ENCODE measurements at regions not wholly inside any gene's neighbourhood (a gene's known extent, or its start where the extent isn't known, plus 50 kb on each side); places are given as distances from the start of the nearest gene placed in this dataset.

DNA sequence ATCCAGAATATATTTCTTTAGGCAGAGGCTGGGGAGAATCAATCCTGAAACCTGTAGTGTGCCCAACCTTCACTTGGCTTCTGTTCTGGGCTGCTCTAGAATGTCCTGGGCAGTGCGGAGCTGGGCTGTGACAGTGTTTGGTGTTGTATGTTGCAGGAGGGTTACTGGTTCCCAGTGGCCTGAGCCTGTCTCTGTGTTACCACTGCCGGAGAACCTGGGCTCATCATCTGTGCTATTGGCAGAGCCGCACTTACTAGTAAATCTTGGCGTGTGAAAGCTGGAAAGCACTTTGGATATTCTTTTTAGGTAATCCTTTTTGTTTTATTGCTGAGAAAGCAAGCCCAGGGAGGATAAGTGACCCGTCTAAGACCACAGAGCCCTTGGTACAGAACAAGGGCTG is 412.9 kb downstream of the SLC4A3 start:
- no peak for TF ChIP-seq POLR2AphosphoS5 (IDR thresholded peaks at IDR 0.05)
- no peak for TF ChIP-seq CTCF (IDR thresholded peaks at IDR 0.05)
- no peak for TF ChIP-seq POLR2A (IDR thresholded peaks at IDR 0.05)
- H3K9me3 ChIP-seq: no peaks in the 10 kb centered on the region
- no peaks in the 10 kb centered on the region for H3K27me3 ChIP-seq
- no peak overlapping the region for H3K27ac ChIP-seq
- no peaks in the 10 kb centered on the region for H3K36me3 ChIP-seq
- H3K4me3 ChIP-seq: no peak overlapping the region
- DNase-seq (ENCODE audit: low spot score in 2 of 2): no peak
- intact Hi-C loops (cut with DNase I; ENCODE audit: low total_unique reads): no loop called here
- H3K4me1 ChIP-seq: no peaks in the 10 kb centered on the region

DNA sequence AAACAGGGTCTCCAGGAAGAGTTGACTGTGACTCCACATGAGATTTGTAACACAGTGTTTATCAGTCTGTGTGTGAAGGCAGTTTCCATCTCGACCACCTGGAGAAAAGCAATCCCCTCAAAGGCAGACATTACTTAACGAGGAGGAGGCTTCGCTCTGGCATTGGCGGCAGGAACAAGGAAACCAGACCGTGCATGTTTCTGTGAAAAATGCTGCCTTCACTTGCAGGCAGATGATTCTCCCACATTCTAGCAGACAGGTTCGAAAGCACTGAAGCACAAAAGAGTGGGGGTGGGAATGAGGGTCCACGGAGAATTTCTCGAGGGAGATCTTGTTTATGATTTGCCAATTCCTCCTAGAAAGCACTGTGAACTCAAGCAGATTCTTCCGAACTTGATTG is 414.0 kb downstream of the SLC4A3 start:
- H3K27ac ChIP-seq: no peak overlapping the region
- H3K36me3 ChIP-seq: no peaks in the 10 kb centered on the region
- no peaks in the 10 kb centered on the region for H3K27me3 ChIP-seq
- H3K9me3 ChIP-seq: no peaks in the 10 kb centered on the region
- intact Hi-C loops (cut with DNase I; ENCODE audit: low total_unique reads): no loop called here
- no peaks in the 10 kb centered on the region for H3K4me1 ChIP-seq
- DNase-seq (ENCODE audit: low spot score in 2 of 2): no peak
- no peak for TF ChIP-seq POLR2AphosphoS5 (IDR thresholded peaks at IDR 0.05)
- TF ChIP-seq POLR2A (IDR thresholded peaks at IDR 0.05): no peak
- H3K4me3 ChIP-seq: no peak overlapping the region

DNA sequence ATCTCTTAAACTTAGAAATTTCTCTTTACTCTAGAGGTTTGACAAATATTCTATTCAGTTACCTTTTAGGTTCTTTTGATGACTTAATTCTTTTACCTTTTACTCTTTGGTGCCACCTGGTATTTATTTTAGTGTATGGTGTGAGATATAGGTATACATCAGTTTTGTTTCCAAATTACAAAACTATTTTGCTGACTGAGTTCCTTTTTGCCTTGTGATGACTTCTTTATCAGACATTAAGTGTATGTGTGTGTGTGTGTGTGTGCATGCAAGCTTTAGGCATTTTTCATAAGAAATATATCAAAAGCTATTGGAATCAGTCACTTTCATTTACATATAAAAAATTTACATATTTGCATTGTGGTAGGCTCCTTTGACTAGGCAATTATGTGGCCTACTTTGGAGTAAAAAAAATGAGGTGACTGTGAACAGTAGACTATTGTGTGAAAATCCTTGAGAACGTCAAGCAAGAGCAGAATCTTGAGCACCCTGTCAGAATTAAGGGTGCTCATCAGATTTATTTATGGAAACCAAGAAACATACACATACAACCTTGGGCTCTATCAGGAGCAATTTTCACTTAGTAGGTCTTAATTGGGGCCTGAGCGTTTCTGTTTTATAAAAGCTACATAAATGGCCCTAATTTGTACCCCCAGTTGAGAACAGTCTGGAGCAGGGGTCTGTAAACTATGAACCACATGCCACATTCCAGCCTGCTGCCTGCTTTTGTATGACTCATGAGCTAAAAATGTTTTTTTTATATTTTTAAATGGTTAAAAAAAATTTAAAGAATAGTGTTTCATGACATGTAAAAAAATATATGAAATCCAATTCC is 415.9 kb downstream of the SLC4A3 start:
- Histone ChIP-seq H3K36me3 (no peaks in the 10 kb centered on the region), H3K4me3 (no peak overlapping the region), H3K27me3 (no peaks in the 10 kb centered on the region), H3K27ac (no peak overlapping the region), H3K4me1 (no peaks in the 10 kb centered on the region), H3K9me3 (no peaks in the 10 kb centered on the region)
- DNase-seq (ENCODE audit: low spot score in 2 of 2): no peak
- intact Hi-C loops (cut with DNase I; ENCODE audit: low total_unique reads): no loop called here
- TF ChIP-seq CTCF (IDR thresholded peaks at IDR 0.05) (no peak), POLR2A (IDR thresholded peaks at IDR 0.05) (no peak), POLR2AphosphoS5 (IDR thresholded peaks at IDR 0.05) (no peak)

DNA sequence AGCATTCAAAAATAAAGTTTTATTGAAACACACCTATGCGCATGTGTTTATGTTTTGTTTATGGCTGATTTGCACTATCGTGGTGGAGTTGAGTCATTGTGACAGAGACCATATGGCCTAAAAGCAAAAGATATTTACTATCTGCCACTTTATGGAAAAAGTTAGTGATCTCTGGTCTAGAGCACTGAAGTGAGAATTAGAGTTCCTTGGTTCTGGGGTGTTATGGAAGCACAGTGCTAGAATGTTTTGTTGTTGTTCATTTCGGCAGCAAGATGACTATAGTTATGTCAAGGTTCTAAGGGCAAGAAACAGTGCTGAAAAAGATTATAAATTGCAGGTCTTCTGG is 416.5 kb downstream of the SLC4A3 start:
- no peaks in the 10 kb centered on the region for H3K4me1 ChIP-seq
- H3K4me3 ChIP-seq: no peak overlapping the region
- TF ChIP-seq POLR2A (IDR thresholded peaks at IDR 0.05) (no peak), POLR2AphosphoS5 (IDR thresholded peaks at IDR 0.05) (no peak), CTCF (IDR thresholded peaks at IDR 0.05) (no peak)
- no peaks in the 10 kb centered on the region for H3K27me3 ChIP-seq
- H3K27ac ChIP-seq: no peak overlapping the region
- H3K9me3 ChIP-seq: no peaks in the 10 kb centered on the region
- no peak for DNase-seq (ENCODE audit: low spot score in 2 of 2)
- no peaks in the 10 kb centered on the region for H3K36me3 ChIP-seq
- intact Hi-C loops (cut with DNase I; ENCODE audit: low total_unique reads): no loop called here

- no peaks in the 10 kb centered on the region for H3K9me3 ChIP-seq
- no peaks in the 10 kb centered on the region for H3K4me1 ChIP-seq
- TF ChIP-seq CTCF (IDR thresholded peaks at IDR 0.05) (no peak), POLR2A (IDR thresholded peaks at IDR 0.05) (no peak), POLR2AphosphoS5 (IDR thresholded peaks at IDR 0.05) (no peak)
- H3K4me3 ChIP-seq: no peak overlapping the region
- H3K36me3 ChIP-seq: no peaks in the 10 kb centered on the region
- H3K27me3 ChIP-seq: no peaks in the 10 kb centered on the region
- intact Hi-C loops (cut with DNase I; ENCODE audit: low total_unique reads): no loop called here
- DNase-seq (ENCODE audit: low spot score in 2 of 2): no peak
- no peak overlapping the region for H3K27ac ChIP-seq
These were observed 417.0 kb downstream of the SLC4A3 start for GRCh38 chr2:220044383-220044782.

Data from breast epithelium (tissue), 4 donors.